Suprapubic skin (tissue), 3 donors: ENCODE measurements at regions not wholly inside any gene's neighbourhood (a gene's known extent, or its start where the extent isn't known, plus 50 kb on each side); places are given as distances from the start of the nearest gene placed in this dataset.

ENCODE experiments used
- POLR2AphosphoS5 ChIP-seq, 3 donors: sonication (generic); formaldehyde crosslinking; IDR thresholded peaks; one replicate each; pipeline ENCODE4 v1.6.1; 2017; ENCODE audit warnings: antibody characterized with exemption in 3 of 3
- TF ChIP-seq, protein P1 (sequence below), 2 donors: fragments of 200-600 bp in 1 of 2; fragments of 450-650 bp in 1 of 2; sonication (generic) in 1 of 2; IDR thresholded peaks; one replicate each; pipeline ENCODE4 v1.5.1; 2016 to 2019; ENCODE audit warnings: antibody characterized with exemption in 2 of 2, mild to moderate bottlenecking in 1 of 2, moderate library complexity in 1 of 2

DNA sequence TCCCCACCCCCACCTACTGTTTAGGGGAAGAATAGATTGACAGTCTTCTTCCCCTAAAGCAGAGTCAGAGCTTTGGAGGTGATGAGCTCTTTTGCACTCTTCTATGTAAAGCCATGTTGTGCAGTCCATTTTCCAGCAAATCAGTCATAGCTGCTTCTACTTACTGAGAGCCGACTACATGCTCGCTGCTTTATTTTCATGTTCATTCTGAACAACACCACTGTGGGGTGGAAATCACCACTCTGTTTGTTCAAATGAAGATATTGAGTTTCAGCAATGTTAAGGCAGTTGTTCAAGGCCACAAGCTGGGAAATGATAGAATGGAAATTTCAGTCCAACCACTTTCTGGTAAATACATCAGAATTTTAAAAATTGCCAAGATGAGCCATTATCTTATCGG, 88.3 kb downstream of the INSIG2 start:
- TF ChIP-seq, protein P1, sequence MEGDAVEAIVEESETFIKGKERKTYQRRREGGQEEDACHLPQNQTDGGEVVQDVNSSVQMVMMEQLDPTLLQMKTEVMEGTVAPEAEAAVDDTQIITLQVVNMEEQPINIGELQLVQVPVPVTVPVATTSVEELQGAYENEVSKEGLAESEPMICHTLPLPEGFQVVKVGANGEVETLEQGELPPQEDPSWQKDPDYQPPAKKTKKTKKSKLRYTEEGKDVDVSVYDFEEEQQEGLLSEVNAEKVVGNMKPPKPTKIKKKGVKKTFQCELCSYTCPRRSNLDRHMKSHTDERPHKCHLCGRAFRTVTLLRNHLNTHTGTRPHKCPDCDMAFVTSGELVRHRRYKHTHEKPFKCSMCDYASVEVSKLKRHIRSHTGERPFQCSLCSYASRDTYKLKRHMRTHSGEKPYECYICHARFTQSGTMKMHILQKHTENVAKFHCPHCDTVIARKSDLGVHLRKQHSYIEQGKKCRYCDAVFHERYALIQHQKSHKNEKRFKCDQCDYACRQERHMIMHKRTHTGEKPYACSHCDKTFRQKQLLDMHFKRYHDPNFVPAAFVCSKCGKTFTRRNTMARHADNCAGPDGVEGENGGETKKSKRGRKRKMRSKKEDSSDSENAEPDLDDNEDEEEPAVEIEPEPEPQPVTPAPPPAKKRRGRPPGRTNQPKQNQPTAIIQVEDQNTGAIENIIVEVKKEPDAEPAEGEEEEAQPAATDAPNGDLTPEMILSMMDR (IDR thresholded peaks at IDR 0.05), result no peak
- TF ChIP-seq POLR2AphosphoS5 (IDR thresholded peaks at IDR 0.05), result no peak
